IPS-18c (cell line): ENCODE measurements at regions not wholly inside any gene's neighbourhood (a gene's known extent, or its start where the extent isn't known, plus 50 kb on each side); places are given as distances from the start of the nearest gene placed in this dataset.
"Not testable (repeated sequence)": the region's sequence is repeated elsewhere in the genome, so short reads cannot be mapped to it uniquely, and the experiment has no call there.

Experiments
- H3K4me3 ChIP-seq: 2 replicates; pipeline ENCODE4 v1.7.0; 2013; ENCODE audit warnings: low read depth, mild to moderate bottlenecking, low read length, moderate library complexity; ENCODE audit not compliant: insufficient read depth
- H3K9me3 ChIP-seq: one replicate; pipeline ENCODE4 v1.6.1; 2013; ENCODE audit warnings: mild to moderate bottlenecking, low read length, moderate library complexity; ENCODE audit not compliant: control insufficient read depth, insufficient read depth

DNA sequence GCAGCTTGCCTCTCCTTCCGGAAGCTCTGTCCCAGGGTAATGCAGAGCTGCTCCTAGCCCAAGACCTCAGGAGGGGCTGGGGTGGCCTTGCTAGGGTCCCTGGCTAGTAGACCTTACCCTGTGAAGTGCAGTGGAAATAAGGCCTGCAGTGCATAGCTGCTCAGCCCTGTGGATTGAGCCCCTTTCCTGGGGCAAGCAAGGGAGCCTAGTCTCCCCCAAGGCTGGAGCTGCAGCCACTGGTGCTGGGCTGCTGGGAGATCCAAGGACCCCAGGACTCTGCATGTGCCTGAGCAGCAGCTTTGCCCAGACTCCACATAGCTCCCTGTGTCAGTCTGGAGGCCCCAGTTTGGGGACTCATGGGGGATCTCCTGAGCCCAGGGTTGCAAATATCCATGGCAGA, 57.9 kb downstream of the FANCF start:
- no peak overlapping the region for H3K4me3 ChIP-seq
- H3K9me3 ChIP-seq = no peaks in the 10 kb centered on the region

DNA sequence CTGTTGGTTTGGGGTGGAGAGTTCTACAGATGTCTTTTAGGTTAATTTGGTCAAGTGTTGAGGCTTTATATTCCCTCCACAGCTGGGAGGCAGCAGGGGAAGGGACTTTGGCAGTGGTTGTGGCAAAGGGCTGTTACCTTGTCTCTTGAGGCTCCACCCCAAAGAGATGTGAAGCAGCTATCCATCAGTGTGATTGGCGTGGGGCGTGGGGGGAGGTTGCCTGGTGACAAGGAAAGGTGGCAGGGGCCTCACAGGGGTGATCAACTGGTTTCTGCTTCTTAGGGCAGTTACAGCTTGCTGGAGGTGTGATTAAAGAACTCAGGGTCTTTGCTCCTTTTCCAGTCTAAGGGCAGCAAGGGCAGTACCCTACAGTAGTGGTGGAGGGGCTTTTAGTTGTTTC, 59.3 kb downstream of the FANCF start:
- no peak overlapping the region for H3K4me3 ChIP-seq
- no peaks in the 10 kb centered on the region for H3K9me3 ChIP-seq

DNA sequence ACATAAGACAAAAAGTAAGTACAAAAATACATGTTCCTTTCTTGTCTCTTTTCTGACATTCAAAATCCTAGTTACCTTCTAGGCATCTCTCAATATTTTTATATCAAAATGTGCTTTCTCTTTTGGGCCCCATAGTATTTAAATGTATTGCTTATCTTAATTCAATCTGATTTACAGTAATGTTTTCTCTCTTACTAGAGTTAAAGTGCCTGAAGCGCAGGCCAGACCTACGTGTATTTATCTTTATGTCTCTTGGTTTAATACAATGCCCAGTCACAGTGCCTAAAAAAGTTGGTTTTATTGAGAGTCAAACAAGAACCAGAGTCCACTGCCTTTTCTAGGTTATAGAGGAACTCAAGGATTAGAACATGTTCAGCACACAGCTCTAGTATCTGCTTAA, 64.3 kb downstream of the FANCF start:
- no peaks in the 10 kb centered on the region for H3K9me3 ChIP-seq
- H3K4me3 ChIP-seq = no peak overlapping the region

DNA sequence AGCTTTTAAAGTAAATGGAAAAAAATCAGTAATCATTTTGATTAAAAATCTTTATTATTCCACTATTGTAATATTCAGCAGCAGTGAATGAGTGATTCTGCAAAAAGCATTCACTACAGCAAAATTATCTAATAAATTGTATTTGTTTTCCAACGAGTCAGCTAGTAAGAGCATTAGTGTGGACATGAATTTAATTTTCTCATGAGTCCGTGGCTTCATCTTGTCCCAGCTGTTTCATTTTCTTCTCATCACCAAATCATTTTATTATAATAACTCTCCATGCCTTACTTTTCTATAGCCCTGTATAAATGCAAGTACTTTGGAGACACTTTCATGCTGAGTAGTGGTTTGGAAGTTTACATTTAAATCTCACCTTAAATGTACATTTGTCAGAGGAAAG, 66.2 kb downstream of the FANCF start:
- no peak overlapping the region for H3K4me3 ChIP-seq
- no peaks in the 10 kb centered on the region for H3K9me3 ChIP-seq

DNA sequence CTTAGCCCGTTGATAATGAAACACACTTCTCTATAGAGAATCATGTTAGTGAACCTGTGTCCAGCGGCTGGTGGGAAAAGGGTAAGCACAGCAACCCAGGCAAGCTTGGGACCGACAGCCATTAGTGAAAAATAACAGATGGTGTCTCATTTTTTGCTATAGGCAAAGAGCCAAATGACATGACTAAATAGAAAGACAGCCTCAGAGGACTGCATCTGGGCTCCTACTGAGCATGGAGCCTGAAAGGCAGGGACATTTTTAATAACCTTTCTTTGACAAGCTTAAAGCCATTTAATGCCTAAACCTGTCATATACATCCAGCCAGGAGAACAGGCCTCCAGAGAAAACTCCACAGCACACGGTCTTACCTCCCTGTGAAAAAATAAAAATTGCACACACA, 67.0 kb downstream of the FANCF start:
- Histone ChIP-seq H3K4me3 (no peak overlapping the region), H3K9me3 (no peaks in the 10 kb centered on the region)

DNA sequence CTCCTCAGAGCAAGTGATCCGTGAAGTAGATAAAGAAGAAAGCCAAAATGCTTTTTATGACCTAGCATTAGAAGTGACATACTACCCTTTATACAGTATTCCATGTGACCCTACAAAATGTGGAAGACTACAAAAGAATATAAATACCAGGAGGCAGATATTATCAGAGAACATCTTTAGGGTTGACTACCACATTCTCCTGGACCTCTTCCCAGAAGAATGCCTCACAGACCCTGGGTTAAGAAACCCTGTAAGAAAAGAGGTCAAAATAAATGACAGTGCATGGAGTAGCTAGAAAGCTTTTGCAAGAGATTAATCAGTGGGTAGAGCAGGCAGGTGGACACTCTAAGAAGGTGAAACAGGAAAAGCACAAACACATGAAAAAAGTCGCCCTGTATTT, 69.2 kb downstream of the FANCF start:
- H3K9me3 ChIP-seq = no peaks in the 10 kb centered on the region
- H3K4me3 ChIP-seq = no peak overlapping the region

DNA sequence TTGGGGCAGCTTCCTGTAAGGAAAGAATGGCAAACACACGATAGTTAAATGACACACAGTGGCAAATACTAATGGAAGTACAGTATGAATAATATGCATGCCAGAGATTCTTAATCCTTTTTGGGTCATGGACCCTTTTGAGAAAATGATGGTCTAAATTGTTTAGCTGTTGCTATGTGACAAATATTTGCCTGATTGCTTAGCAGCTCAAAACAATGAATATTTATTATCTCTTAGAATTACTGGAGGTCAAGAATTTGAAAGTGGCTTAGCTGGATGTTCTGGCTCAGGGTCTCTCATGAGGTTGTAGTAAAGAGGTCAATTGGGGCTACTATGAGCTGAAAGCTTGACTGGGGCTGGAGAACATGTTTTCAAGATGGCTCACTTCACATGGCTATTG, 69.7 kb downstream of the FANCF start:
- H3K4me3 ChIP-seq = no peak overlapping the region
- no peaks in the 10 kb centered on the region for H3K9me3 ChIP-seq

DNA sequence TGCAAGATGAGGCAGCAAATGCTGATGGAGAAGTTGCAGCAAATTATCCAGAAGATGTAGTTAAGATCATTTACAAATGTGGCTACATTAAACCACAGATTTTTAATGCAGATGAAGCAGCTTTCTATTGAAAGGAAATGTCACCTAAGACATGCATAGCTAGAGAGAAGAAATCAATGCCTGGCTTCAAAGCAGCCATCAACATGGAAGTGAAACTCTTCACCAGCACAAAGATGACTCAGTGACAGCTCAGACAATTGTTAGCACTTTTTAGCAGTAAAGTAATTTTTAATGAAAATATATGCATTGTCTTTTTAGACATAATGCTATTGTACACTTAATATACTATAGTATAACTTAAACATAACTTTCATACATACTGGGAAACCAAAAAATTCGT, 71.4 kb downstream of the FANCF start:
- Histone ChIP-seq H3K4me3 (no peak overlapping the region), H3K9me3 (no peaks in the 10 kb centered on the region)

DNA sequence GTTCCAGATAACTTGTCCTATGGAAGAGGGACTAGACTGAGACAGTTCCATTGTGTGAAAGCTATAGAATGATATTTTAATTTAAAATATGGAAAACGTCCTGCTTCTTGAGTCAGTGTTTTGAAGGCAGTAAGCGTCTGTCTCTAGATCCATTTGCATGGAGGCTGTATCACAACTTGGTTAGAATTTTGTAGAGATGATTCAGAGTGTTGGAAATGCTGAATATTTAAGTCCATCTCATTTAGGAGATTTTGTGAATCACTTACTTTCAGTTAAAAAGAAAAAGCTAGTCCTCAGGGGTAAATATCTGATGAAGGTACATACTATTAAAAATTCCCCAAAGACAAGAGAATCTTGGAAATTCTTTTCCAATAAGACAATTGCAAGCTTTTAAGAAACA, 72.7 kb downstream of the FANCF start:
- no peaks in the 10 kb centered on the region for H3K9me3 ChIP-seq
- H3K4me3 ChIP-seq = no peak overlapping the region

DNA sequence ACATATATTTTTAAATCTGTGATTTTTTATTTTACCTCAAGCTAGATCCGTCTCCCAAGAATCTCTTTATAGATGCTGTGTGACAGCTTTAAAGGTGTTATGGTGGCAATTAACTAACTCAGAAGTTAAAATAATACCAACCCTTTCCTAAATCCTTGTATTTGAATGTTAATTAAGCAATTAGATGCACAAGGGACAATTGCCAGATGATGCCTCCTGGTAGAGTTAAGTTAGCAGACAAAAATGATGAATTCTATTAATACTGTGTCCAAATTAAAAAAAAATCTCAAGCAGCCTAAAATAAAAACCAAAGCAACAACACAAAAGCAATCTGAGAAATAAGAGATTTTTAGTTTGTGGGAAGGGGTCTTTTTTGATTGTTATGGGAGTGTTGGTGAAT, 78.9 kb downstream of the FANCF start:
- Histone ChIP-seq H3K4me3 (no peak overlapping the region), H3K9me3 (no peaks in the 10 kb centered on the region)

DNA sequence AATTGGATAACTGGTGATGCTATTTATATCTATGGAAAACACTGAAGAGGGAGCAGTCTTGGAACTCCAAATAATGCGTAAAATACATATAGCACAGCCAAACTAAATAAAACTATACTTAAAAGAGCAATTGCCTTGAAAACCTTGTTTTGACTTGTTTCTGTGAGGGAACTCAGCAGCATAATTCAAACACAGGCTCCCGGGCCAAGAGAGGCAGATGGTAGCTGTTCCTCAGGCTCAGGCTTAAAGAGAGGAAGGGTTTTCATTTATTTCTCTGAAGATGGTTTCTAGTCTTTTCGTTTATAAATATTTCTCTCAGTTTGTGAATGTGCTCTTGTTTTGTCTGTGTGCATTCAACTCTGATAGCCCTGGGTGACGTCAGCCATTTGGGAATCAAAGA, 82.4 kb downstream of the FANCF start:
- Histone ChIP-seq H3K9me3 (no peaks in the 10 kb centered on the region), H3K4me3 (no peak overlapping the region)

DNA sequence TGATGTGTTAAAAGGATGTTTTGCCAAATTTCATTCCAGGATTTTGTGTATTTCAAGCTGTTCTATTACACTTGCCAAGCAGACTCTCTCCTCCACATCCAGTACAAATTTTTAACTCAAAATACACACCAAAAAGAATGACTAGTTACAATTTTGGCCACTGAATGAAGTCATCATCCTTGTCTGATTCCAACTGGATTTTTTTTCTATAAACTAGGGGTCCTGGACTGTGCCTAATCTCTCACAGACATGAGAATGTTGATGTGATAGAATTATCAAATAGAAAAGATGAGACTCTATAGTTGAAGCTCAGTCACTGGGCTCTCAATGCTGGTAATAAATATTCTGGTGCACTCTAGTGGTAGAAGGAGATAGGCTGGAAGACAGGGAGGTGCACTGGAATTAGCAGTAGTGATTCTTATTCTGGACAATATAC, 85.8 kb downstream of the FANCF start:
- no peaks in the 10 kb centered on the region for H3K9me3 ChIP-seq
- no peak overlapping the region for H3K4me3 ChIP-seq

DNA sequence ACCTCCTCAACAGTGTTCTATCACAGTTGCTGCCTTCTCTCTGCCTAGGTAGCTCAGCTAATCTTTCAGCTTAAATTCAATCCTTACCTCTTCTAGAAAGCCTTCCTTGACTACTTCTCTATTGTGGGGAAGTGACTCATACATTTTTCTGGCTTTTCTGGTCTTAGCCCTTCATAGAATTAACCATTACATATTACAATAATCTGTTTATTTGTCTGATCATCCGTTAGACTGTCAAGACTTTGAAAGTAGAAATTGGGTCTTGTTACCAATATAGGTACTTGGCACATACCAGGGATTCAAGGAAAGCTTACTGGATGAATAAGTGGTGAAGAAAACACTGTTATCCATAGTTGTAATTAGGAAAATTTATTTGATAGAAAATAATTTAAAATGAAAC, 89.6 kb downstream of the FANCF start:
- Histone ChIP-seq H3K9me3 (no peaks in the 10 kb centered on the region), H3K4me3 (no peak overlapping the region)

DNA sequence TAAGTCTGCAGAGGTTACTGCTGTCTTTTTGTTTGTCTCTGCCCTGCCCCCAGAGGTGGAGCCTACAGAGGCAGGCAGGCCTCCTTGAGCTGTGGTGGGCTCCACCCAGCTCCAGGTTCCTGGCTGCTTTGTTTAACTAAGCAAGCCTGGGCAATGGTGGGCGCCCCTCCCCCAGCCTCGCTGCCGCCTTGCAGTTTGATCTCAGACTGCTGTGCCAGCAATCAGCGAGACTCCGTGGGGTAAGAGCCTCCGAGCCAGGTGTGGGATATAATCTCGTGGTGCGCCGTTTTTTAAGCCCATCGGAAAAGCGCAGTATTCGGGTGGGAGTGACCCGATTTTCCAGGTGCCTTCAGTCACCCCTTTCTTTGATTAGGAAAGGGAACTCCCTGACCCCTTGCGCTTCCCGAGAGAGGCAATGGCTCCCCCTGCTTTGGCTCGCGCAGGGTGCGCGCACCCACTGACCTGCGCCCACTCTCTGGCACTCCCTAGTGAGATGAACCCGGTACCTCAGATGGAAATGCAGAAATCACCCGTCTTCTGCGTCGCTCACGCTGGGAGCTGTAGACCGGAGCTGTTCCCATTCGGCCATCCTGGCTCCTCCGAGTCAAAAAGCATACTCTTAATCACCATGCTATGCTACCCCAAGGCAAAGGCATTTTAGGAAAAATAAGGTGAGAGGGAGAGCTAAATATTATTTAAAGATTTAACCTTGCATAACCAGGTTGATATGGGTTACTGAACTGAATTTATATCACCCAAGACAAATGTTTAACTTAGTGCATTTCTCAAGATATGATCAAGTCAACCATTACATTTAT, 96.8 kb downstream of the FANCF start:
- not testable (repeated sequence) for H3K9me3 ChIP-seq
- peak overlapping the region; percentile 60 for H3K4me3 ChIP-seq

DNA sequence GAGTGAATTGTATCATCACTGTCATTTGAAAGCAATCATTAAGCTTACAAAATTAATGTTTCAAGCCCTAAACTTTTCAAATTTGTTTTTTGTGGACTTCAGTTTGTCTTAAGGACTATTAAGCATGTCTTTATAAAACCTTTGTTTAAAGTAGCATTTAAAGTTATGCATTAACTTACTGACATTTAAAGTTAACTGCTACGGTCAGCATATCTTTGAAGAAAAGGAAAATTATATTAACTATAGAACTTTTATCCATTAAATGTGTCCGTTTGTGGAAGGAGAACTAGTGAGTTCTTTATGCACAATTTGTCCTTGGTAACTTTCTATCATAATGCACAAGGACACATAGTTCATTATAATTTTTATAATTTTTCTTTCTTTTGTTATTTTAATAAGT, 103.4 kb downstream of the FANCF start:
- Histone ChIP-seq H3K4me3 (no peak overlapping the region), H3K9me3 (no peaks in the 10 kb centered on the region)

DNA sequence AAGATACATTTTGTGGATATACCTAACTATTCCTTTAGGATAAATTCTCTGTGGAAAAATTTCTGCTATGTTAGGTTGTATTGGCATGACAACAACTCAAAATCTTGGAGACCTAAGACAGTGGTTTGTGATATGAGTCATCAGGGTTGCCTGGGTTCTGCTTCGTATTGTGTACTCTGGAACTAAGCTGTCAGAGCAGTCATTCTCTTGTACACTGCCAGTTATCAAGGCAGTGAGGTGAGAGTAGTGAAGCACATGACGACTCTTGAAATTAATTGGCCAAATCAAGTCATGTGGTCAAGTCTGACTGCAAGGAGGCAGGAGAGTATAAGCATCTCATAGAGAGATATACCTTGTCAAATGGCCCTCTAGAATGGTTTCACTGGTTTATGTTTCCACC, 104.4 kb downstream of the FANCF start:
- Histone ChIP-seq H3K9me3 (no peaks in the 10 kb centered on the region), H3K4me3 (no peak overlapping the region)

DNA sequence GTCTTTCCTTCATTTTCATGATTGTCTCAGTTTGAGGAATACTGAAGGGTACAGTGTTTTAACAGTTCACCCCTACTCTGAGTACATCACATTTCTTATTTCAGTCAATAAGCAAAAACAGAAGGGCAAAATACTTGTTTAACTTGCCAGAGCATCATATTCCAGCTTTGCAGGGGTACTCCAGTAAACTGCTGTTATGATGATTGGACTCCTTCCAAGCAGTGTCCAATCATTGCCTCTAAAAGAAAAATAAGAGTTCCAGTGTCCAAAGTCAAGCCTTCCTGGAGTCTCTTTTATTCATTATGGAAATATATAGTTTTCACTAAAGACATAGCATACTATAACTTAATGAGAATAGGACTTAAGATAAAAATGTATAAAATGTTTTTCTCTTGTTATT, 105.1 kb downstream of the FANCF start:
- Histone ChIP-seq H3K9me3 (no peaks in the 10 kb centered on the region), H3K4me3 (no peak overlapping the region)

DNA sequence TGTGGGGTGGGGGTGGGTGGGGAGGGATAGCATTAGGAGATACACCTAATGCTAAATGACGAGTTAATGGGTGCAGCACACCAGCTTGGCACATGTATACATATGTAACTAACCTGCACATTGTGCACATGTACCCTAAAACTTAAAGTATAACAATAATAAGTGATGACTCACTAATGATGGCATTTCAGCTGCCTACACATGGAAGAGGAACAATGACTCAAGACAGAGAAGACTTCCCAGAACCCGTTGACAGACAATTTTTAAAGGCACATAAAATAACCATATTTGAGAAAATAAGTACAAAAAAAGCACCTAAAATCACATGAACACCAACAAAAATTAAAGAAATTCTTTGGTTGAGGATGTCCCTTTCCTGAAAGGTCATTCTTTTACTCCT, 107.3 kb downstream of the FANCF start:
- not testable (repeated sequence) for H3K4me3 ChIP-seq, H3K9me3 ChIP-seq

DNA sequence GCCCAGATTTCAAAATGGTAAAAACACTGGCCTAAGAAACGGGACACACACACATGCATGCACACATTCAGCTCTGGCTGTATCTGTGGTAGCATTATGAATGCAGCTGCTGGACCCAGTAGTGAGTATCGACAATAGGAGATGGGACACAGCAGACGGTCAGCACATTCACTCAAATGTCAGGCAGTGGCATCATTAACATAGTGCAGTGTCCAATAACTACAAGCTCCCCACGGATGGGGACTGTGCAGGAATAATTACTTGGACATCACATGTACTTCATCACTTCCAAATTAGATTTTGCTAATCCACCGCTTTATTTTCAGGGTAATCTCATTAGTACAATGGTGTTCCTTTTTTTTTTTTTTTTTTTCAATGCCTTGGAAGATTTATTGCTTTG, 109.5 kb downstream of the FANCF start:
- Histone ChIP-seq H3K9me3 (no peaks in the 10 kb centered on the region), H3K4me3 (no peak overlapping the region)
